RWPE2 (cell line): ENCODE measurements at regions not wholly inside any gene's neighbourhood (a gene's known extent, or its start where the extent isn't known, plus 50 kb on each side); places are given as distances from the start of the nearest gene placed in this dataset.

ENCODE experiments used
- ATAC-seq: fragments of 200-7000 bp; cut with Tn5 transposase; 3 replicates; pipeline ENCODE4 v1.9.1; 2021; ENCODE audit warnings: low read depth
- DNase-seq: peaks from one replicate; pipeline ENCODE4 v3.0.0-alpha.2; 2020; ENCODE audit warnings: low spot score
- H3K27ac ChIP-seq: fragments of 450-650 bp; 2 replicates; pipeline ENCODE4 v1.5.1; 2017; ENCODE audit warnings: mild to moderate bottlenecking; ENCODE audit not compliant: poor library complexity, severe bottlenecking
- H3K27me3 ChIP-seq: fragments of 250-450 bp; sonication (Bioruptor Pico); 2 replicates; pipeline ENCODE4 v1.5.1; 2021; ENCODE audit warnings: mild to moderate bottlenecking, moderate library complexity; ENCODE audit not compliant: insufficient read depth, poor library complexity, severe bottlenecking
- H3K36me3 ChIP-seq: fragments of 250-450 bp; sonication (Bioruptor Pico); 2 replicates; pipeline ENCODE4 v1.5.1; 2020; ENCODE audit warnings: low read depth, mild to moderate bottlenecking, moderate library complexity
- H3K4me1 ChIP-seq: fragments of 250-450 bp; sonication (Bioruptor Pico); 2 replicates; pipeline ENCODE4 v1.5.1; 2021; ENCODE audit warnings: mild to moderate bottlenecking, moderate library complexity; ENCODE audit not compliant: insufficient read depth, poor library complexity, severe bottlenecking
- H3K4me3 ChIP-seq: fragments of 250-450 bp; sonication (Bioruptor Pico); 2 replicates; pipeline ENCODE4 v1.5.1; 2021; ENCODE audit warnings: mild to moderate bottlenecking, moderate library complexity; ENCODE audit not compliant: severe bottlenecking
- H3K9me3 ChIP-seq: fragments of 250-450 bp; sonication (Bioruptor Pico); 2 replicates; pipeline ENCODE4 v1.5.1; 2021; ENCODE audit warnings: mild to moderate bottlenecking, moderate library complexity; ENCODE audit not compliant: severe bottlenecking
- TF ChIP-seq, protein P1 (sequence below): fragments of 450-650 bp; IDR thresholded peaks from one replicate; pipeline ENCODE4 v1.5.1; 2017; ENCODE audit warnings: mild to moderate bottlenecking, moderate library complexity; ENCODE audit not compliant: poor library complexity, severe bottlenecking

- TF ChIP-seq, protein P1, sequence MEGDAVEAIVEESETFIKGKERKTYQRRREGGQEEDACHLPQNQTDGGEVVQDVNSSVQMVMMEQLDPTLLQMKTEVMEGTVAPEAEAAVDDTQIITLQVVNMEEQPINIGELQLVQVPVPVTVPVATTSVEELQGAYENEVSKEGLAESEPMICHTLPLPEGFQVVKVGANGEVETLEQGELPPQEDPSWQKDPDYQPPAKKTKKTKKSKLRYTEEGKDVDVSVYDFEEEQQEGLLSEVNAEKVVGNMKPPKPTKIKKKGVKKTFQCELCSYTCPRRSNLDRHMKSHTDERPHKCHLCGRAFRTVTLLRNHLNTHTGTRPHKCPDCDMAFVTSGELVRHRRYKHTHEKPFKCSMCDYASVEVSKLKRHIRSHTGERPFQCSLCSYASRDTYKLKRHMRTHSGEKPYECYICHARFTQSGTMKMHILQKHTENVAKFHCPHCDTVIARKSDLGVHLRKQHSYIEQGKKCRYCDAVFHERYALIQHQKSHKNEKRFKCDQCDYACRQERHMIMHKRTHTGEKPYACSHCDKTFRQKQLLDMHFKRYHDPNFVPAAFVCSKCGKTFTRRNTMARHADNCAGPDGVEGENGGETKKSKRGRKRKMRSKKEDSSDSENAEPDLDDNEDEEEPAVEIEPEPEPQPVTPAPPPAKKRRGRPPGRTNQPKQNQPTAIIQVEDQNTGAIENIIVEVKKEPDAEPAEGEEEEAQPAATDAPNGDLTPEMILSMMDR, result no peak
- no peak overlapping the region for H3K4me3 ChIP-seq
Measured at GRCh38 chr3:113157408-113158030, 53.8 kb upstream of the BOC start.

GRCh38 chr3:113158171-113158570 lies 53.2 kb upstream of the BOC start:
- H3K9me3 ChIP-seq, result no peaks in the 10 kb centered on the region
- no peaks in the 10 kb centered on the region for H3K27me3 ChIP-seq
- no peak for ATAC-seq
- H3K4me3 ChIP-seq, result no peak overlapping the region
- no peaks in the 10 kb centered on the region for H3K4me1 ChIP-seq
- TF ChIP-seq, protein P1, result no peak
- no peak overlapping the region for H3K27ac ChIP-seq
- no peaks in the 10 kb centered on the region for H3K36me3 ChIP-seq
- no peak for DNase-seq

More at GRCh38 chr3:113157408-113158030, 53.8 kb upstream of the BOC start:
- no peak for ATAC-seq
- no peak overlapping the region for H3K27ac ChIP-seq
- DNase-seq, result no peak
- H3K4me1 ChIP-seq, result no peaks in the 10 kb centered on the region
- no peaks in the 10 kb centered on the region for H3K36me3 ChIP-seq
- no peaks in the 10 kb centered on the region for H3K27me3 ChIP-seq
- no peaks in the 10 kb centered on the region for H3K9me3 ChIP-seq
